ENCODE measurements at regions not wholly inside any gene's neighbourhood (a gene's known extent, or its start where the extent isn't known, plus 50 kb on each side); places are given as distances from the start of the nearest gene placed in this dataset.

DNA sequence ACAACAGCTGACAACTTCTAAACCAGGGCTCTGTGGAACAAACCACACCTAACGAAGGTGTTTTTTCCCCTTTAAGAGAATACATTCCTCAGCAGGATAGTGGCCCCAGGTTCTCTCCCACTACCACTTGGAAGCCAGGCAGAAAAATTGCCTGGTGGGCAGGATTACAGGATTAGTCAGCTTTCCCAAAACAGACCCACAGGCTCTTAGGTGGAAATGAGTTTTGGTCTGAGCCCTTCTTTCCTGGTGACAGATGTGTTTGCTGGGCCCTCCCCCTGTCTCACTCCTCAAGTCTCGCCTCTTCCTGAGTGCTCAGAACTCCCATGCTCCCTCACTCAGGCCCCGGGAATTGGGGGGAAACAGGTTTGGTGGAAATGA, 139.4 kb upstream of the HAAO start:
- peaks cover 2% of the 10 kb centered on the region for H3K27me3 Mint-ChIP-seq
- no peak overlapping the region for H3K27ac Mint-ChIP-seq
- DNase-seq (no peak), ATAC-seq (ENCODE audit: low read depth) (no peak)
- H3K9me3 Mint-ChIP-seq: no peaks in the 10 kb centered on the region
- H3K4me3 Mint-ChIP-seq: no peak overlapping the region
- POLR2A ChIA-PET: no interaction called here
- H3K4me1 Mint-ChIP-seq: peaks cover 3% of the 10 kb centered on the region
- H3K36me3 Mint-ChIP-seq: no peaks in the 10 kb centered on the region

DNA sequence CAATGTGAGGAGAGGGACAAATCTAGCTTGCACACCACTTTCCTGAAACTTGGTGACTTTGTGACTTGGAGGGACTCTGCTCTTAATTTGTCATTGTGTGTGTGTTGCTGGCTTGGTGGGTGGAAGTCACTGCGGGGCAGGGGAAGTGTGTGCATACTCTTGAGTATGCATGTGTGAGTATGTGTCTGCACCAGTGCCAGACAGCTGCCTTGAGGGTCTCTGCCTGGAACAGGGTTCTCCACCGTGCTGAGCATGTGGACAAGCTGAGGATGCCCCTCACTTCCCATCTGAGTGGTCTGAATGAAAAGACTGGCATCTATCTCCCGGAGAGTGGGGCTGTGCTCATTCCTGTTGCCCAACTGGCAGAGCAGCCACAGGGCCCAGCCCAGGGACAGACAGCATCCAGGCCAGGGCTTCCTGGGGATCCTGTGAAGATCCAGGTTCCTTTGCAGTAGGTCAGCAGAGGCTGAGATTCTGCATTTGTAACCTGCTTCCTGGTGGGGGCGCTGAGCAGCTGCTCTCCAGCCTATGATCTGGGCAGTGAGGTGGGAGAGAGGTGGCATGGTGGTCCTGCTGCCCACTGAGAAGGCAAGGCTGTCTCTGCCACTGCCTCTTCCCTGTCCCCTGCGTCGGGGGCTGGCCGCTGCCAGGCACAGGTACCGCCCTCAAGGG, 138.9 kb upstream of the HAAO start:
- no peaks in the 10 kb centered on the region for H3K9me3 Mint-ChIP-seq
- H3K36me3 Mint-ChIP-seq: no peaks in the 10 kb centered on the region
- ATAC-seq (ENCODE audit: low read depth): no peak
- H3K4me1 Mint-ChIP-seq: peaks cover 3% of the 10 kb centered on the region
- POLR2A ChIA-PET: no interaction called here
- no peak for DNase-seq
- H3K27ac Mint-ChIP-seq: no peak overlapping the region
- peaks cover 2% of the 10 kb centered on the region for H3K27me3 Mint-ChIP-seq
- no peak overlapping the region for H3K4me3 Mint-ChIP-seq

DNA sequence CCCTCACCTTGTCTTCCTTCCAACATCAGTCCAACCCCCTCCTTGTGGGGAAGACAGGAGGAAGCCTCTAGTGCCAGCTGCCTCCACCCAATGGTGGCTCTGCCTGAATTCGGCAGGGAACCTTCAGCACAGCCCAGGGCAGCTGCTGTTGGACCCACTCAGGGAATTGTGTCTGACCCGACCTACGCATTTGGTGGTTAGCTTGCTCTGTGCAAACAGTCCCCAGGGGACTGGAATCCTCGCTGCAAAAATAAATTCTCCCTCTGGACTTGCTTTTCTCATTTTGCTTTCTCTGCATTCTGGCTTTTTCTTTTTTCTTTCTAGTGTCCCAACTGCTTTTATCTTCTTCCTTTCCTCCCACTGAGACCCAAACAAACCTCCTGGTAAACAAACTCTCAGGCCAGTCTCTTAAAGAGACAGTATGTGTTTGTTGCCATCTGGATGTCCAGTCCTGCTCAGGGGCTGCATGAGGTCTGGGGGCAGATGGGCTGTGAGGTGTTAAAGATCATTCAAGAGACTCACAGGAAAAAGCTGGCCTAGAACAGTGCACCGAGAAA, 137.7 kb upstream of the HAAO start:
- ATAC-seq (ENCODE audit: low read depth) (no peak), DNase-seq (no peak)
- peaks cover 3% of the 10 kb centered on the region for H3K4me1 Mint-ChIP-seq
- H3K36me3 Mint-ChIP-seq: no peaks in the 10 kb centered on the region
- H3K27me3 Mint-ChIP-seq: peaks cover 2% of the 10 kb centered on the region
- H3K27ac Mint-ChIP-seq: no peak overlapping the region
- H3K4me3 Mint-ChIP-seq: no peak overlapping the region
- POLR2A ChIA-PET: no interaction called here
- H3K9me3 Mint-ChIP-seq: no peaks in the 10 kb centered on the region

DNA sequence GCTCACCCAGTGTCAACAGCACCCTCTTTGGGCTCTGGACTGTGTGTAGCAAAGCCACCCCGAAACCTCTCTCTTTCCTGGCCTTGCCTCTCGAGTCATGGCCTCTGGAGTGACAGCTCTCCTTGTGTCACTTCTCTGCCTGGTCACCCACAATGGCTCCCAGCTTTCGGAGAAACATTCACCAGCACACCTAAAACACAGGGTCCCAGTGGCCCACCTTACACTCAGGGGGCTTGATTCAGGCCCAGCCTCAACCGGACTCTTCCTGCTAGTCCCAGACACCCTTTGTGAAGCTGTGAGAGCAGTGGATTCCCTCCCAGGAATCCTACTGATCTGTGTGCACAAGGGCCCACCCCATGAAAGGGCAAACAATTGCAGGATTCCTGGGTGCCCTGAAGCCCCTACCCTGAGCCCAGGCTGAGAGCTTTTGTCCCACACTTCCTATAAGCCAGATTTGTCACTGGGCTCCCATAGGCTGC, 137.2 kb upstream of the HAAO start:
- POLR2A ChIA-PET: no interaction called here
- Mint-ChIP-seq H3K9me3 (no peaks in the 10 kb centered on the region), H3K4me1 (peaks cover 3% of the 10 kb centered on the region), H3K27me3 (peaks cover 2% of the 10 kb centered on the region), H3K36me3 (no peaks in the 10 kb centered on the region), H3K4me3 (no peak overlapping the region), H3K27ac (no peak overlapping the region)
- ATAC-seq (ENCODE audit: low read depth) (no peak), DNase-seq (no peak)

DNA sequence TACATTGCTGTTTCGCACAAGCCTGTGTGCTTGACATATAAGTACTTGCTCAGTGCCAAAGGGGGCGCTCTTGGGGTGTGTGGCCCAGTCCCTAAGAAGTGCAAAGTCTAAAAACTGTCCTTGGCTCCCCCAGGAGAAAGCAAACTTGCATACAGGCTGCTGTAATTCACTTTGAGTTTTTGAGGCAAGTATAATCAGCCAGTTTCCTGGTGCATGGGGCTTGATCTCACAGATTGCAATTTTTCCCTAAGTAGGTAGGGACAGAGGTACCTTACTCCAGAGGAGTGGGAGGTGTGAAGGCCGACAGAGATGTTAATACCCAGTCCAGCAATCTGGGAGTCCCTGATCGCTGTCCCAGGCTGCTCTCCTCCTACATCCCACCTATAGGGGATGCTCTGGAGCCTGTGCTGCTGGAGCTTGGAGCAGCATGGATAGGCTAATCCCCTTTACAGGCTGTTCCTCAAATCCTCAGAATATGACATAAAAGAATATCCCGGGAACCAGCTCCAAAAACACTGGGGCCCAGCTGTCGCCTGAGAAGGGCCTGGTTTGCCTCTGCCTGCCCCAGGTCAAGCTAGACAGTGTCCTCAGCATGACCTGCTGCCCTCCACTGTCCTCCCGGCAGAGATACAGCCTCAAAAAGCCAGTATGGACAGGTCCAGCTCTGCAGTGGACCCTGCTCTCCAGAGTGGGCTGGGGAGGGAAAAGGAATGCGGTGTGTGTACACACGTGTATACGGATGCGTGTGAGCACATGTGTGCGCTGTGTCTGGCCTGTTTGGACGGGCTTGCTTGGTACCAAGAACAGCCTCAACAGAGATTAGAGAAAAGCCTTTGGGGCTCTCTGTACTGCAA, 136.5 kb upstream of the HAAO start:
- Mint-ChIP-seq H3K9me3 (no peaks in the 10 kb centered on the region), H3K27ac (no peak overlapping the region), H3K4me3 (no peak overlapping the region), H3K36me3 (no peaks in the 10 kb centered on the region), H3K4me1 (peaks cover 5% of the 10 kb centered on the region), H3K27me3 (peaks cover 2% of the 10 kb centered on the region)
- POLR2A ChIA-PET: no interaction called here
- no peak for DNase-seq
- no peak for ATAC-seq (ENCODE audit: low read depth)

DNA sequence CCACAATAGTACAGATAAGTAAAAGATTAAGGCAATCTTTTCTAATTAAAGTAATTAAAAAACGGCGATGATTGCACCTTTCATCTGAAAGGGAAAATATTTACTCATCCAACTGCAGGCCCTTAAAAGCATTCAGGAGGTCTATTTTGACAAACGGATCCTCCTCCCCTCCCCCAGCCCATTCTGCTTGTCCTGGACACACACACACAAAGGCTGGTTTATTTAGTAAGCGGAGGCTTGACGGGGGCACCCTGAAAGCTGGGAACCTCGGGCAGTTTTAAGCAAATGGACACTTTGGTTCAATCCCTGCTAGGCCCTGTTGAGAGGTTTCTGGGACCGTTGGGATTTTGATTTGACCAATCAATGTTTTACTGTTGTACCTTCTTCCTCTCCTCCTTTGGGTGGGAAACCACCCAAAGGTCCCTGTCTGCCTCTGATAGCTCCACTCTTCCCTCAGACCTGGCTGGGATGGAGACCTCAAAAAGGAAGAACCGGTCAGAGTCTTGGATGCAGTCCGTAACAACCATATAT, 135.8 kb upstream of the HAAO start:
- ATAC-seq (ENCODE audit: low read depth): no peak
- peaks cover 2% of the 10 kb centered on the region for H3K27me3 Mint-ChIP-seq
- H3K36me3 Mint-ChIP-seq: no peaks in the 10 kb centered on the region
- no peak overlapping the region for H3K27ac Mint-ChIP-seq
- POLR2A ChIA-PET: interaction anchor here (0.7 kb wide), 1 partner anchor 374 kb away, joined by 3 read pairs; no protein-coding TSS in a partner anchor
- DNase-seq: no peak
- no peaks in the 10 kb centered on the region for H3K9me3 Mint-ChIP-seq
- peaks cover 7% of the 10 kb centered on the region for H3K4me1 Mint-ChIP-seq
- no peak overlapping the region for H3K4me3 Mint-ChIP-seq

DNA sequence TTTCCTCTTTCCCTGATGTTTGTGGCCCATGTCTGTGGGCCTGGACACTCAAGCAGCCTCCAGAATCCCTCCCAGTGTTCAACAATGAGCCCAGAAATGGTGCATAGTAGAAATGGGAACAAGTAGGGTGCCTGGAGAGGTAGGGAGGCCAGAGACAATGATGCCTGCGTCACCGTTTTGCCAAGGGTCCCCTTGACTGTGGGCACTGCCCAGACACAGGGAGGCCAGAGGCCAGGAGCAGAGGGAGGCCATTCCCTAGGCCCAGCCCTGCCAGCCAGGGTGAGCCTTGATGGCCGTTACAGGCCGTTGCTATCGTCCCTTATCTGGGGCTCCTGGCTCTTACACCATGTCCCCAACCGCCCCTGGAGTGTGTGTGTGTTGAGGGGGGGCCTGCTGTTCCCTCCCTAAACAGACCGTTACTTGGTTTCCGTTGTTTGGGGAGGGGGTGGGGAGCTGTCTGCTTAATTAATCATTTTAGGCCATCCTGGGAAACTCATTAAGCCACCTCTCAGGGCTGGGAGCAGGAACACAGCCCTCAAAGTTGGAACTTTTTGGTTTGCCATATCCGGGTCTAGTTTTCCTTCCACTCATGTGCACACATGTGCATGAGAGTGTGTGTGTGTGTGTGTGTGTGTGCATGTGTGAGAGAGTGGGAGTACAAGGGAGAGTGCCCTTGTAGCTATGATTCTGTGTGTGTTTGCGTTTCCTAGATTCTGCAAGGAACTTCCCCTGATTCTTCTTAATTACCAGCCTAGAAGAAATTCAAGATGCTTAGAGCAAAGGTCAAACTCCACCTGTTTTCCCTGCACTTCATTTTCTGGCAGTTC, 135.2 kb upstream of the HAAO start:
- ATAC-seq (ENCODE audit: low read depth) (no peak), DNase-seq (no peak)
- Mint-ChIP-seq H3K27ac (no peak overlapping the region), H3K4me3 (no peak overlapping the region), H3K36me3 (no peaks in the 10 kb centered on the region), H3K9me3 (no peaks in the 10 kb centered on the region), H3K4me1 (peaks cover 10% of the 10 kb centered on the region), H3K27me3 (peaks cover 2% of the 10 kb centered on the region)
- POLR2A ChIA-PET: interaction anchor here (0.7 kb wide), 1 partner anchor 375 kb away, joined by 3 read pairs; no protein-coding TSS in a partner anchor

DNA sequence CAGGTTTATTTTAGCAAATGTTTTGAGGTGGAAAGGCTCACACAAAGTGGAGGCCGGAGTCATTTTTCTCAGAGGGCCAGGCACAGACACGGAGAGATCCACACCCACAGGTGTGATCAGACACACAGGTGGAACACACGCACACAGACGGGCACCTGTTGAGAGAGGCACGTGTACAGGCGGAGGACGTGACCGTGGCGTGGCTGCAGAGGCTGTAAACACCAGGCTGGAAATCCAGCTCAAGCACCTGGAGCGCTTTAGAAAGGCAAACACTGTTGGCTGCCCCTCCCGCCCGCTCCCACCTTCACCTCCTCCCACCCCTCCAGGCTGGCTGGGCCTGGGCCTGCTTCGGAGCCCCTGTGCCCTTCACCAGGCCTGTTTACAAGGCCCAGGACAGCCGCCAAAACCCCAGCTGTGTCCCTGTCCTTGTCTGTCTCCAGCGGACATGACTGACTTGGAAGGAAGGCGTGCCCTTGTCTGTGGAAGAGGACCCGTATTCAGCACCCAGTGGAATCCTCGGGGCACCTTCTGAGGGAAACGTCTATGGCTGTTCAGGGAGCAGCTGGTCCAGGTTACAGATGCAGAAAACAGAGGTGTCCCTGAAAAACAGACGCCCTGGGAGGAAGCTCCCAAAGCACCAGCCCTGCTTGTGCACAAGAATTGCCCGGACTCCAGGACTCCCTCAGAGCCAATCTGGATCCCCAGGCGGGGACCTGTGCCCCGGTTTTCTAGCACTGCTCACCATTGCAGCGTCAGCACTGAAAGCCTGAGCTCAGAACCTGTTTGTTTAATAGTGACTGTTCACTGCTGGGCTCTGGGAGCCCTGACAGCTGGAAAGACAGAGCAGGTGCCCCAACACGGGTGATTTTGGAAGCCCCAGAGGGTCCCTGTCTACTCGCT, 134.3 kb upstream of the HAAO start:
- Mint-ChIP-seq H3K4me3 (no peak overlapping the region), H3K4me1 (peaks cover 10% of the 10 kb centered on the region), H3K36me3 (no peaks in the 10 kb centered on the region), H3K27me3 (no peaks in the 10 kb centered on the region), H3K9me3 (no peaks in the 10 kb centered on the region), H3K27ac (no peak overlapping the region)
- DNase-seq (no peak), ATAC-seq (ENCODE audit: low read depth) (no peak)
- POLR2A ChIA-PET: no interaction called here

DNA sequence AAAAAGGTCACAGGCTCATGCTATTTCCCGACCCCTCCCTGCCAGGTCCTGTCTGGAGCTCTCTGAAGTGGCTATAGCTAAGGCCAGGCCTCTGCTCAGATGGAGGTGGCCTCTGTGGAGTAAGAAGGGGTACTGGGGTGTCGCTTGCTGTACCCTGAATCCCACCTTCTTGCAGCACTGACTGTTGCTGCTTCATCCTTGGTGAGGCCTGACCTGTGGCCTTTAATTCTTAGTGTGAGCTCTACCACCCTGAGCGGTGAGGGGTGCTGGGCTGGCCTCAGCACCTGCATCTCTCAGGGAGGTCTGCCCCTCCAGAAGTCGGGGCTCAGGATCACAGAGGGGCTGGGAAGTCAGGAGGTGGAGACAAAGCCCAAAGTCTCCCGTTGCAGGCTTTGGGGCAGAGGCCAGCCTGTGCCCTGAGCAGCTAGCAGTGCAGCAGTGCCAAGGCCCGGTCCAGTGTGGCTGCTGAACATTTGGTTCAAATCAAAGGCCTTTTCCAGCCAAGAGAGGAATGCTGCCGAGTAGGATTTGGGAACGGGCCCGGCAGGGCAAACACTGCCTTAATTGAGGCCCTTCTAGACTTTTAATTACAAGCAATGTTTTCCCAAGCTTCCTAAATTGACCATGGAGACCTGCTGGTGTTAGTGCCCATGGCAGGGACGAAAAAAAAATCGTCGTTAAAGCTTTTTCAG, 133.5 kb upstream of the HAAO start:
- peaks cover 10% of the 10 kb centered on the region for H3K4me1 Mint-ChIP-seq
- H3K27me3 Mint-ChIP-seq: peaks cover 2% of the 10 kb centered on the region
- no peaks in the 10 kb centered on the region for H3K36me3 Mint-ChIP-seq
- H3K4me3 Mint-ChIP-seq: no peak overlapping the region
- H3K9me3 Mint-ChIP-seq: no peaks in the 10 kb centered on the region
- no peak for ATAC-seq (ENCODE audit: low read depth)
- no peak for DNase-seq
- peak overlapping the region; percentile 24 for H3K27ac Mint-ChIP-seq
- POLR2A ChIA-PET: no interaction called here

DNA sequence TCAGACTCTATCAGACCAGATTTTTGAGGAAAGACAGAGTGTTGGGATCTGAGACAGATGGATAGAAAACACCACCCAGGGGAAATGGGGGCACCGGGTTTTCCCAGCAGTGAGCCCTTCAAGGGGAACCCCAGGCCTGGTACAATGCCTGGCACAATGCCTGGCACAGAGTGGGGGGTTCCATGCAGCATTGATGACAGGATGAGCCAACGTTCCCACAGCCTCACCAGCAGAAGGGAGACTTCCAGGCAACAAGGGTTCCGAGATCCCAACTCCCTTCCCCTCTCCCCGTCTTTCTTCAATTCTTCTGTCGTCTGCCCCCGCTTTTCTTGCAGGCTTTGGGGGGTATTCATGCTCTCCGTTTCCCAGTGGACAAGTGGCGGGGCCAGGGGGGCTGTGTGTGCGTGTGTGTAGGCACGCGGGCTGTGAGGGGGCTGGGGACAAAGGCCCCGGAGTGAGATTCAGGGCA, 132.1 kb upstream of the HAAO start:
- DNase-seq (no peak), ATAC-seq (ENCODE audit: low read depth) (no peak)
- no peaks in the 10 kb centered on the region for H3K9me3 Mint-ChIP-seq
- POLR2A ChIA-PET: no interaction called here
- peaks cover 2% of the 10 kb centered on the region for H3K27me3 Mint-ChIP-seq
- no peaks in the 10 kb centered on the region for H3K36me3 Mint-ChIP-seq
- no peak overlapping the region for H3K27ac Mint-ChIP-seq
- H3K4me3 Mint-ChIP-seq: no peak overlapping the region
- H3K4me1 Mint-ChIP-seq: peaks cover 10% of the 10 kb centered on the region

DNA sequence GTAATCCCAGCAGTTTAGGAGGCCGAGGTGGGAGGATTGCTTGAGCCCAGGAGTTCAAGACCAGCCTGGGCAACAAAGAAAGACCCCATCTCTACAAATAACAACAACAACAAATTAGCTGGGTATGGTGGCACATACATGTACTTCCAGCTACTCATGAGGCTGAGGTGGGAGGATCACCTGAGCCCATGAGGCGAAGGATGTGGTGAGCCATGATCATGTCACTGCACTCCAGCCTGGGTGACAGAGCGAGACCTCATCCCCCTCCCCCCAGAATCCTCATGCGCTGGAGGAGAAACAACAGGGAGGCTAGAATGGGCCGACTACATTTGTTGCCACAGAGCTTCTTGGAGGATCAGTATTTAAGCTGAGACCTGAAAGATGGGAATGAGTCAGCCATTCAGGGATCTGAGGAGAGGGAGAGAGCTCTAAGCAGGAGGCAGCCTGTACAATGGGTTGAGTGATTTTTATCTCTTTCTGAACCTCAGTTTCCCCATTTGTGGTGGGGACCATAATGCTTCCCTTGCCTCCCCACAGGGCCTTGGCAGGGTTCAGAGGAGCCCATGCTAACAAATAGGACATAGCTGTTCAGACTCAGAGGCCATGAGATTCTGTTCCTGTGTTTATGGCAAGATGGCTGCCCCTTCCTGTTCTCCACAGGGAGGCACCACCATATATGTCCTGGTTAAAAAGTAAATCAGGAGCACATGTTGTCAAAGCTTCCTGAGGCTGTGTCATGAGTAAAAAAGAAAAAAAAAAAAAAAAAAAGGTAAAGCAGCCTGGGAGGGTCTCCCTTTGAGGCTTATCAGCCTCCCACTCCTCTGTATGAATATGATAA, 131.4 kb upstream of the HAAO start:
- POLR2A ChIA-PET: no interaction called here
- Mint-ChIP-seq H3K27me3 (peaks cover 2% of the 10 kb centered on the region), H3K4me1 (peaks cover 10% of the 10 kb centered on the region), H3K4me3 (no peak overlapping the region), H3K9me3 (no peaks in the 10 kb centered on the region), H3K27ac (no peak overlapping the region), H3K36me3 (no peaks in the 10 kb centered on the region)
- peak; percentile 51 for ATAC-seq (ENCODE audit: low read depth)
- DNase-seq: no peak

All from activated naive CD8-positive, alpha-beta T cell treated with anti-CD3 and anti-CD28 coated beads, Interleukin-2, amount 10 ng/mL, durations not matched to agents 7 days and 5 days (primary cell).